HepG2 (cell line): ENCODE measurements at regions not wholly inside any gene's neighbourhood (a gene's known extent, or its start where the extent isn't known, plus 50 kb on each side); places are given as distances from the start of the nearest gene placed in this dataset.
A peak's percentile ranks its signal among the peaks of the same experiment; 100 is the strongest.

Experiments used
- AGO2 ChIP-seq: fragments of 200-400 bp; formaldehyde crosslinking; optimal IDR thresholded peaks from 2 replicates; pipeline ENCODE3; 2017; ENCODE audit warnings: mild to moderate bottlenecking, low read depth, low read length, moderate library complexity
- CEBPZ ChIP-seq: IDR thresholded peaks from 2 replicates; pipeline ENCODE4 v1.6.1; 2012; ENCODE audit warnings: low read length, improper control_type of control experiment
- FOXA3 ChIP-seq: IDR thresholded peaks from 2 replicates; pipeline ENCODE4 v1.6.1; 2016; ENCODE audit warnings: missing genetic modification reagents, missing compliant biosample characterization
- IKZF1 ChIP-seq: fragments of 450-650 bp; IDR thresholded peaks from 2 replicates; pipeline ENCODE4 v1.7.1; 2016
- PRDM4 ChIP-seq: sonication (generic); formaldehyde crosslinking; IDR thresholded peaks from 2 replicates; pipeline ENCODE4 v1.9.0; 2021; ENCODE audit warnings: missing genetic modification reagents, borderline replicate concordance
- REL ChIP-seq: sonication (generic); formaldehyde crosslinking; conservative IDR thresholded peaks from 2 replicates; pipeline ENCODE4 v1.8.0; 2022; ENCODE audit warnings: mild to moderate bottlenecking, missing genetic modification reagents, moderate library complexity
- SMC3 ChIP-seq: IDR thresholded peaks from 2 replicates; pipeline ENCODE4 v1.6.1; 2011; ENCODE audit warnings: low read length, improper control_type of control experiment
- SNAI1 ChIP-seq: sonication (generic); formaldehyde crosslinking; IDR thresholded peaks from 2 replicates; pipeline ENCODE4 v1.5.0; 2020; ENCODE audit warnings: mild to moderate bottlenecking, missing genetic modification reagents, borderline replicate concordance
- SP2 ChIP-seq: sonication (generic); formaldehyde crosslinking; IDR thresholded peaks from 2 replicates; pipeline ENCODE4 v1.5.1; 2020; ENCODE audit warnings: mild to moderate bottlenecking, missing genetic modification reagents
- TMF1 ChIP-seq: sonication (generic); formaldehyde crosslinking; IDR thresholded peaks from 2 replicates; pipeline ENCODE4 v1.8.1; 2022; ENCODE audit warnings: low read depth, missing genetic modification reagents
- ZBTB10 ChIP-seq: sonication (generic); formaldehyde crosslinking; IDR thresholded peaks from 2 replicates; pipeline ENCODE4 v1.4.0; 2020; ENCODE audit warnings: missing genetic modification reagents, borderline replicate concordance
- ZBTB25 ChIP-seq: IDR thresholded peaks from 2 replicates; pipeline ENCODE4 v1.6.1; 2018; ENCODE audit warnings: missing genetic modification reagents
- ZNF44 ChIP-seq: sonication (generic); formaldehyde crosslinking; IDR thresholded peaks from 2 replicates; pipeline ENCODE4 v1.5.1; 2020; ENCODE audit warnings: mild to moderate bottlenecking, missing genetic modification reagents
- ZNF556 ChIP-seq: sonication (generic); formaldehyde crosslinking; IDR thresholded peaks from 2 replicates; pipeline ENCODE4 v1.4.0; 2020; ENCODE audit warnings: mild to moderate bottlenecking, missing genetic modification reagents, borderline replicate concordance
- ZNF609 ChIP-seq: sonication (generic); formaldehyde crosslinking; IDR thresholded peaks from 2 replicates; pipeline ENCODE4 v1.4.0; 2020; ENCODE audit warnings: mild to moderate bottlenecking, missing genetic modification reagents, borderline replicate concordance
- ZNF660 ChIP-seq: sonication (generic); formaldehyde crosslinking; IDR thresholded peaks from 2 replicates; pipeline ENCODE4 v1.5.1; 2020; ENCODE audit warnings: mild to moderate bottlenecking, low read depth, missing genetic modification reagents, borderline replicate concordance

GRCh38 chr7:25565949-25566348 is 337.7 kb upstream of the NPVF start (continued):
- TF ChIP-seq CEBPZ (no peak), SP2 (no peak), SNAI1 (CRISPR knock-in tag) (no peak), PRDM4 (CRISPR knock-in tag) (no peak), AGO2 (no peak), ZBTB25 (CRISPR knock-in tag) (no peak), TMF1 (no peak), ZBTB10 (CRISPR knock-in tag) (no peak), ZNF44 (CRISPR knock-in tag) (no peak), ZNF660 (CRISPR knock-in tag) (no peak), FOXA3 (no peak), ZNF609 (CRISPR knock-in tag) (no peak), SMC3 (peak; percentile 93), IKZF1 (no peak), ZNF556 (no peak), REL (no peak)
